Fibroblast of lung (primary cell): ENCODE measurements at regions not wholly inside any gene's neighbourhood (a gene's known extent, or its start where the extent isn't known, plus 50 kb on each side); places are given as distances from the start of the nearest gene placed in this dataset.

Source experiments
- DNase-seq, 2 donors: peaks; one replicate each; pipeline versions ENCODE4 v3.0.0 to v3.0.0-alpha.2; 2010; ENCODE audit warnings: low read depth in 2 of 2
- H2AFZ ChIP-seq: 2 replicates; pipeline ENCODE4 v1.5.1; 2012; ENCODE audit warnings: low read length, control low read depth, inconsistent platforms
- H3K27ac ChIP-seq: 2 replicates; pipeline ENCODE4 v1.5.1; 2011; ENCODE audit warnings: low read length, control low read depth; ENCODE audit not compliant: insufficient read depth
- H3K27me3 ChIP-seq: 2 replicates; pipeline ENCODE4 v1.5.1; 2011; ENCODE audit warnings: mild to moderate bottlenecking, low read length; ENCODE audit not compliant: control insufficient read depth, insufficient read depth
- H3K36me3 ChIP-seq: 2 replicates; pipeline ENCODE4 v1.5.1; 2011; ENCODE audit warnings: low read length; ENCODE audit not compliant: control insufficient read depth, insufficient read depth
- H3K4me1 ChIP-seq: 2 replicates; pipeline ENCODE4 v1.5.1; 2011; ENCODE audit warnings: low read length; ENCODE audit not compliant: control insufficient read depth, insufficient read depth; ENCODE audit errors: extremely low read depth
- H3K4me2 ChIP-seq: 2 replicates; pipeline ENCODE4 v1.5.1; 2011; ENCODE audit warnings: low read length, control low read depth; ENCODE audit not compliant: insufficient read depth; ENCODE audit errors: extremely low read depth
- H3K4me3 ChIP-seq, 4 experiments: fragments of 200-600 bp in 1 of 4; sonication (generic) in 1 of 4; replicated peaks in 1 of 4; 2 replicates each; pipeline ENCODE4 v1.5.1; 2011 to 2016; ENCODE audit warnings: low read length in 4 of 4, low read depth in 3 of 4, mild to moderate bottlenecking in 3 of 4, control low read depth in 2 of 4, inconsistent platforms in 1 of 4, mixed read lengths in 1 of 4; ENCODE audit not compliant: insufficient read depth in 1 of 4; ENCODE audit errors: control extremely low read depth in 1 of 4
- H3K79me2 ChIP-seq: 2 replicates; pipeline ENCODE4 v1.5.1; 2012; ENCODE audit warnings: mild to moderate bottlenecking, low read length, inconsistent platforms; ENCODE audit not compliant: control insufficient read depth, insufficient read depth
- H3K9ac ChIP-seq: 2 replicates; pipeline ENCODE4 v1.5.1; 2011; ENCODE audit warnings: mild to moderate bottlenecking, low read length, control low read depth; ENCODE audit not compliant: insufficient read depth
- H3K9me3 ChIP-seq: 2 replicates; pipeline ENCODE4 v1.5.1; 2012; ENCODE audit warnings: low read depth, low read length; ENCODE audit not compliant: control insufficient read depth, insufficient read depth
- H4K20me1 ChIP-seq: 2 replicates; pipeline ENCODE4 v1.5.1; 2011; ENCODE audit warnings: low read length; ENCODE audit not compliant: control insufficient read depth, insufficient read depth; ENCODE audit errors: extremely low read depth
- CTCF ChIP-seq, 2 donors: IDR thresholded peaks in 1 of 2; conservative IDR thresholded peaks in 1 of 2; 1 replicate in 1 of 2; 2 replicates in 1 of 2; pipeline ENCODE4 v1.5.1; 2011 to 2012; ENCODE audit warnings: low read length in 2 of 2, control low read depth in 1 of 2, inconsistent platforms in 1 of 2, low read depth in 1 of 2, mild to moderate bottlenecking in 1 of 2
- EZH2 ChIP-seq: IDR thresholded peaks from 2 replicates; pipeline ENCODE4 v1.5.1; 2012; ENCODE audit warnings: low read length, control low read depth, mild to moderate bottlenecking; ENCODE audit errors: missing control alignments

GRCh38 chr17:83146347-83146746 lies 66.9 kb downstream of the METRNL start:
- no peak overlapping the region for H3K4me2 ChIP-seq

GRCh38 chr17:83147280-83147679 lies 67.9 kb downstream of the METRNL start:
- peaks cover 14% of the 10 kb centered on the region for H3K27me3 ChIP-seq
- no peak overlapping the region for H3K9ac ChIP-seq
- peaks cover 7% of the 10 kb centered on the region for H3K4me1 ChIP-seq
- no peaks in the 10 kb centered on the region for H3K9me3 ChIP-seq
- no peaks in the 10 kb centered on the region for H3K79me2 ChIP-seq
- H3K4me2 ChIP-seq: no peak overlapping the region
- DNase-seq: no peak
- no peak overlapping the region for H2AFZ ChIP-seq
- no peaks in the 10 kb centered on the region for H3K36me3 ChIP-seq
- H3K27ac ChIP-seq: no peak overlapping the region
- no peak overlapping the region for H3K4me3 ChIP-seq
- TF ChIP-seq EZH2: no peak
- no peak for TF ChIP-seq CTCF (conservative IDR thresholded peaks at IDR 0.05 in 1 of 2, IDR thresholded peaks at IDR 0.05 in 1 of 2; ENCODE audit: low read depth in 1 of 2, low read length in 2 of 2)
- H4K20me1 ChIP-seq: no peaks in the 10 kb centered on the region

More at GRCh38 chr17:83146347-83146746, 66.9 kb downstream of the METRNL start:
- Histone ChIP-seq H3K4me3 (no peak overlapping the region), H3K27me3 (peaks cover 12% of the 10 kb centered on the region), H3K36me3 (no peaks in the 10 kb centered on the region), H3K4me1 (peaks cover 4% of the 10 kb centered on the region), H3K27ac (no peak overlapping the region), H3K9ac (no peak overlapping the region), H3K9me3 (no peaks in the 10 kb centered on the region), H4K20me1 (no peaks in the 10 kb centered on the region), H3K79me2 (no peaks in the 10 kb centered on the region), H2AFZ (no peak overlapping the region)
- DNase-seq: no peak
- TF ChIP-seq CTCF (conservative IDR thresholded peaks at IDR 0.05 in 1 of 2, IDR thresholded peaks at IDR 0.05 in 1 of 2; ENCODE audit: low read depth in 1 of 2, low read length in 2 of 2) (no peak), EZH2 (no peak)

GRCh38 chr17:83148317-83149028 lies 69.1 kb downstream of the METRNL start:
- no peak for DNase-seq
- H3K9ac ChIP-seq: no peak overlapping the region

More at GRCh38 chr17:83148317-83149028, 69.1 kb downstream of the METRNL start:
- Histone ChIP-seq H3K4me1 (peaks cover 7% of the 10 kb centered on the region), H3K27me3 (peaks cover 14% of the 10 kb centered on the region), H3K27ac (no peak overlapping the region), H3K4me3 (no peak overlapping the region), H4K20me1 (no peaks in the 10 kb centered on the region), H3K79me2 (no peaks in the 10 kb centered on the region), H2AFZ (no peak overlapping the region), H3K4me2 (no peak overlapping the region), H3K36me3 (no peaks in the 10 kb centered on the region), H3K9me3 (no peaks in the 10 kb centered on the region)
- no peak for TF ChIP-seq EZH2
- TF ChIP-seq CTCF (conservative IDR thresholded peaks at IDR 0.05 in 1 of 2, IDR thresholded peaks at IDR 0.05 in 1 of 2; ENCODE audit: low read depth in 1 of 2, low read length in 2 of 2): no peak
